ENCODE measurements at regions not wholly inside any gene's neighbourhood (a gene's known extent, or its start where the extent isn't known, plus 50 kb on each side); places are given as distances from the start of the nearest gene placed in this dataset.
A peak's percentile ranks its signal among the peaks of the same experiment; 100 is the strongest.
"Not testable (repeated sequence)": the region's sequence is repeated elsewhere in the genome, so short reads cannot be mapped to it uniquely, and the experiment has no call there.

DNA sequence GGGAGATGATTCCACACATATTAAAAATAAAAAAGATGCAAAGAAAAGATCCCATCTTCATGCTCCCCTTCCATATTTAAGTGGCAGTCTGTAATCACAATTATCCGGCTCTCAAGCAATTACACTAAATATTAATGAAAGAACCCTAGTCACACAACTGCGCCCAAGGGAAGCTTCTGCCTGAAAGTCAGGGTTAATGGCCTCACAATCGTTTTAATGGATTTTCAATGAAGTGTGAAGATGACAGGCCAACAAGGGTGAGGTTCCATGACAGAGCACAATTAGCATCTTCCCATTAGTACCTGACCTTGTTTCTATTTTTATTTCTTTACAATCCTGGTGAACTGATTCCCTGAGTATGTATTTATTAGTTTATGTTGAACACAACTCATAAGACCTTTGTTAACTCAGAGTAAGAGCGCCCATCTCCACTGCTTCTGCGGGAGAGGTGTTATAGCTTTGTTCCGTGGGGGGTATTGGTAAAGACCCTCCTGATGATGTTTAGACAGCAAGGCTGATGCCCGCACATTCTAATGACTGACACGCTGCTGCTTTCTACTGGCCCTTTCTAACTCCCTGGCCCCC is 80.9 kb downstream of the IER5 start:
- no peak for DNase-seq (ENCODE audit: extremely low spot score, insufficient read length, low read depth)
- FAIRE-seq: no peak

DNA sequence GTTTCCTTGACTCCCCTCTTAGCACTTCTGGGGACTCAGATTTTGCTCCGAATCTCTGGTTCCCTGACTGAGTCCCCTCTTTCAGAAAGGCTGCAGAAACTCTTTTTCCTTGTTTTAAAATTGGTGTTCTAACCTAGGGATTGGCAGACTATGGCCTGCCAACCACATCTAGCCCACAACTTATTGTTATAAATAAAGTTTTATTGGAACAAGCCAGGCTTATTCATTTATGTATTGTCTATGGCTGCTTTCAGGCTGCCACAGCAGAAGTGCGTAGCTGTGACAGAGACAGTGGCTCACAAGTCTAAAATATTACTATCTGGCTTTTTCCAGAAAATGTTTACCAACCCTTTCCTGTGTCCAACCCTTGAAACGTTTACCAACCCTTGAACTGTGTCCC is 81.7 kb downstream of the IER5 start:
- DNase-seq (ENCODE audit: extremely low spot score, insufficient read length, low read depth): no peak
- no peak for FAIRE-seq

DNA sequence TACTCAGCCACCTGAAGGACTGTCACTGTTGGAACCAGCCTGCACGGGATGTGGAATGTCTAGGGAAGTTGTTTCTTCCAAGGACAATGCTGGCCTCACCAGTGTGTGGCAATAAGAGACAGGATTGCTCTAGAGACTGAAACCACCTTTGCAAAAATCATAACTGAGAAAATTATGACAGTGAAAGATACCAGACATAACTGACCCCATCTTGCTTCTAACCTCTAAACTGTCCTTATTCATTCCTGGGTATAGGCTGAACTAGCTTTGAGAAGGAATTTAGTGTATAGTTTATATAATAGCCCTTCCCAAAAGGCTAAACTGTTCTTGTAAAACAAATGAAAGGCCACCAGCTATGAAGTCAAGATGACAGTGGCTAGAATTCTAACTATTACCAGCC is 83.6 kb downstream of the IER5 start:
- FAIRE-seq: no peak

DNA sequence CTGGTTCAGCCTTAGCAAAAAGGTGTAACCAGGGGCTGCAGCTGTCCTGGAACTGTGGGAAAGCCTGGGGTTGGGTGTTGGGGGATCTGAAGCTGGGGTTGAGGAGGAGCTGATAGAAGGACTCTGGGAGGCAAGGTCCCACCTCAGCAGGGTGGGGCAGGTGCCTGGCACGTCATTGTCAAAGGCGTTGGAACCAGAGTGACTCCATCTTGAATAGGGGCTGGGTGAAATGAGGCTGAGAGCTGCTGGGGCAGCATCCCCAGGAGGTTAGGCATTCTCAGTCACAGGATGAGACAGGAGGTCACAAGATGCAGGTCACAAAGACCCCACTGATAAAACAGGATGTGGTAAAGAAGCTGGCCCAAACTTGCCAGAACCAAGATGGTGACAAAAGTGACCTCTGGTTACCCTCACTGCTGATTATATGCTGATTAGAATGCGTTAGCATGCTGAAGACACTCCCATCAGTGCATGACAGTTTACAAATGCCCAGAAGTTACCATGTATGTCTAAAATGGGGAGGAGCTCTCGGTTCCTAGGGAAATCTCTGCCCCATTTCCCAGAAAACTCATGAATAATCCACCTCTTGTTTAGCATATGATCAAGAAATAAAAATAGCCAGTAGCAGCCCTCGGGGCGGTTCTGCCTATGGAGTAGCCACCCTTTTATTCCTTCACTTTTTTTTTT is 85.4 kb downstream of the IER5 start:
- FAIRE-seq: no peak
- DNase-seq (ENCODE audit: extremely low spot score, insufficient read length, low read depth): no peak

More for the DNA sequence above, 83.6 kb downstream of the IER5 start:
- no peak for DNase-seq (ENCODE audit: extremely low spot score, insufficient read length, low read depth)

DNA sequence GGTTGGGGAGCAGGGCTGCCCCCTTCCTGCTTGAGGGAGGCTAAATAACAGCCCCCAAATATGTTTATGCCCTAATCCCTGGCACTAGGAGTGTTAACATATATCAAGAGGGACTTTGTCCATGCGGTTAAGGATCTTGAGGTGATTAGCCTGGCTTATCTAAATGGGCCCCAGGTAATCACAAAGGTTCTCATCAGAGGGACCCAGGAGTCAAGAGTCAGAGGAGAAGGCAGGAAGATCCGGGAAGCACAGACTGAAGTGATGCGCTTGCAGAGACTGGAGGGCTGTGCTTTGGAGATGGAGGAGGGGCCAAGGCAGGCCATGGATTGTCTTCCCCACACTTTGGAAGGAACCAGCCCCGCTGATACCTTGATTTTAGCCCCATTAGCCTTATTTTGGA is 86.4 kb downstream of the IER5 start:
- FAIRE-seq (no peak), DNase-seq (ENCODE audit: extremely low spot score, insufficient read length, low read depth) (no peak)

DNA sequence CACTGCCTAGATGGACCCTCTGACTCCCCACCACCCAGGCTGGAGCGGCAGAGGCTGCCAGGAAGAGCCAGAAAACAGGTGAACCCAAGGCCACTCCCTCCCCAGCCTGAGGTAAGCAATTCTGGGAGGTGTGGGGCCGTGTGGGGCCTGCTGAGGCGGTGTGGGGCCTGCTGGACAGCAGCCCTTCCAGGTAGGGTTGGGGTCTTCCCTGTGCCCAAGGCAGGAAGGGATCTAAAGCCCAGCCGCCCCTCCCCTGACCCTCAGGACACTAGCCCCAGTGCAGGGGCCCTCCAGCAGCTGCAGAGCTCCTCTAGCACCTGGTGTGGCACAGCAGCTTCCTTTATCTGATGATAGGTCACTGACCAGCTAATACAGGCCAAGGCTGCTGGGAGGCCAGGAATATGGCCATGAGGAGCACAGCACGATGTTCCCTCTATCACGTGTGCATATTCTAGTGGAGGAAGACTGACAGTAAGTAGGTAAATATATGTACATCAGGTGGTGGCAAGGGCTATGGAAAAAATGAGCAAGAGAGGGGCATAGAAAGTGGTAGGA is 86.9 kb downstream of the IER5 start:
- no peak for FAIRE-seq
- DNase-seq (ENCODE audit: extremely low spot score, insufficient read length, low read depth): no peak

DNA sequence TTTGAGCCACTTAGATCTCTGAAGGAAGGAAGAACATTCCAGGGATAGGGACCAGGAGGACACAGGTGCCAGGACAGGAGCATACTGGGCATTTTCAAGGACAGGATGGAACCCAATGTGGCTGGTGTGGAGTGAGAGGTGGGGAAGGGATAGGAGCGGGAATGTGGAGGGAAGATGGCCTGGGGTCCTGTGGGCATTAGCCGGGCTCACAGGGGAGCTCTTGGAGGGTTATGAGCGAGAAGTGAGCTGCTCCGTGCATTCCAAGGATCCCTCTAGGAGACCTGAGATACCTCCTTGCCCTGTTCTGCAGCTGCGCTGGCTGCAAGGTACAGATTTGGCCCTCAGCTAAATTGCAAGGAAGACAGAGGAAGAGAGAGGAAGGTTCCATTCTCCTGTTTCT is 87.5 kb downstream of the IER5 start:
- no peak for DNase-seq (ENCODE audit: extremely low spot score, insufficient read length, low read depth)

DNA sequence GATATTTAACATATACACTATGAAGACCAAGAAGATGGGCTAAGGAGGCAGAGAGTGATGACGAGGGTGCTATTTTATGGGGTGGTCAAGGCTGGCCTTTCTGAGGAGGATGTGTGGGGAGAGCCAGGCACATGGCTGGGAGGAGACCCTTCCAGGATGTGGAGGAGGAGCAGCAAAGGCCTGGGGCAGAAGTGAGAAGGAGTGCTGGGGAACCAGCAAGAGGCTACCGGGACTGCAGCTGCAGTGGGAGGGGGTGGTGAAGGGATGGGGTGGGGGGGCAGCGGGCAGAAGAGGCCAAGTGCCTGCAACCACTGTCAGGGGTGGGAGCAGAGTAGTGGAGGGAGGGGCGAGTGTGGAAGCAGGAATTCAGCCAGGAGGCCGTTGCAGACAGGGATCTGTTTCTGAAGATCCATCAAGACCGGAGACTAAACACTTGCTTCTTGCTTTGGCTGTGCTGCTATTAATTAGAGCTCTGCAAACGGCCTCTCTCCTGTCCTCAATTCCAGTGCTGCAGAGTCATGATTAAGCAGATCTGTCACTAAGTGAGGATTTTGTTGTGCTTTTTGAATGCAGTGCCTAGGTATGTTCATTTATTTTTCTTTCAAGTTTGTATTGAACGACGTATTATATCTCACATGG is 89.9 kb downstream of the IER5 start:
- FAIRE-seq: no peak

More for the DNA sequence above, 87.5 kb downstream of the IER5 start:
- no peak for FAIRE-seq

DNA sequence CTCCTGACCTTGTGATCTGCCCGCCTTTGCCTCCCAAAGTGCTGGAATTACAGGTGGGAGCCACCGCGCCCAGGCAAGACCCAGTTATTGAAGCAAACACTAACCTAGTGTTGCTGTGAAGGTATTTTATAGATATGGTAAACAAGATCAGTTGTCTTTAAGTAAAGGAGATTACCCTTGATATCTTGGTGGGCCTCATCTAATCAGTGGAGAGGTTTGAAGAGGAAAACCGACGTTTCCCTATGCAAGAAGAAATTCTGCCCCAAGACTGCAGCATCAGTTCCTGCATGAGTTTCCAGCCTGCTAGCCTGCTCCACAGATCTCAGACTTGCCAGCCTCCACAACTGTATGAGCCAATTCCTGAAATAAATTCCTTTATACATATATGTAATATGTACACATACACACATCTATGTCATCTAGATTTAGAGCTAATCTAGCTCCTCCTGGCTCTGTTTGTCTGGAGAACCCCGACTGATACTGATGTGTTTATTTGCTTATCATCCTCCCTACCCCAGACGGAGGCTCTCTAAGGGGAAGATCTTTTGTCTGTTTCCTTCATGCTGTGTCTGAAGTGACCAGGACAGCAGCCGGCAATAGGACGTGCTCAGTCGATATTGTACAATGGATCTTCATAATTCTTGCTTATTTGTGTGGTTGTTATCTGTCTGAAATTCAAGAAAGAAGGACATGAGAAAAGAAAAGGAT is 90.9 kb downstream of the IER5 start:
- no peak for FAIRE-seq
- no peak for DNase-seq (ENCODE audit: extremely low spot score, insufficient read length, low read depth)

More for the DNA sequence above, 89.9 kb downstream of the IER5 start:
- no peak for DNase-seq (ENCODE audit: extremely low spot score, insufficient read length, low read depth)

DNA sequence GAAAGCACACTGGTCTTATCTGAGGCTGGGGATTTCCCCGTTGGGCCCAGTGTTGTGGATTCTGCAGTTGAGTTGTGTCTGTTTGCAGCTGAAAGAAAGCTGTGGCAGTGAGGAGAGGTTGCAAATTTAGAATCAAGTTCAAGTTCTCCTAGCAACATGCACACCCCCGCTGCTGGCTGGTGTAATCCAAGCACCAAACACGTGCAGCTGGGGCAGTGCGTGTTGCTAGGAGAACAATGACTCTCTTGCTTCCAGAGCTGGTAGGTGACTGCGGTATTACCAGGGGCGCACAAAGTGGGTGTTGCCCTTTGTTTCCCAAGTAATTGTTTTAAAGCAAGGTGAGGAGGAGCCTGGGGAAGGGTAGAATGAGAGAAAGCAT is 91.5 kb downstream of the IER5 start:
- DNase-seq (ENCODE audit: extremely low spot score, insufficient read length, low read depth) (no peak), FAIRE-seq (no peak)

DNA sequence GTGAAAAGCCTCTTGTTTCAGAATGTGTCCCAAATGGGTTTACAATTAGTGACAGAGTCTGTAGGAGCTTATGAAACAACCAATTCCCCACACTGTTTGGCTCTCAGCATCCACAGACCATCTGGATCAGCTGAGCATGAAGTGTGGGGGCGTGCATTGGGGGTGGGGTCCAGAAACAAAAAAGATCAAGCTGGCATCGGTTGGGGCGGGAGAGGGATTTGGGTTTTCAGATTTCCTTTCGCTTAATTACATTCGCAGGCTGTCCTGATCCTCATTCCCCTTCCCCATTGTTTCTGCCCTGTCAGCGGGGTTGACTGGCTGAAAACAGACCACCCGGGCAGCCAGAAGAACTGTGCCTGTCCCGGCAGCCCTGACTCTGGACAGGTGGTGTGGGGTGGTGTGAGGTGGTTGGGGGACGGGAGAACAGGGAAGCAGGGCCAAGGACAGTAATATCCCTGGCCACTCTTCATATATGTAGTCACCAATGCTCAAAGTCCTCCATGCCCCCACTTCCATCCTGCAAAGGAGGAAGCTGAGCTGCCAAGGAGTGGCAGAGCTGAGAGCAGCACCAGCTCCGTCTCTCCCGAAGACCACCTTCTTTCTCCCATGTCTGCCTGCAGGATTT is 92.0 kb downstream of the IER5 start:
- DNase-seq (ENCODE audit: extremely low spot score, insufficient read length, low read depth) (no peak), FAIRE-seq (no peak)

DNA sequence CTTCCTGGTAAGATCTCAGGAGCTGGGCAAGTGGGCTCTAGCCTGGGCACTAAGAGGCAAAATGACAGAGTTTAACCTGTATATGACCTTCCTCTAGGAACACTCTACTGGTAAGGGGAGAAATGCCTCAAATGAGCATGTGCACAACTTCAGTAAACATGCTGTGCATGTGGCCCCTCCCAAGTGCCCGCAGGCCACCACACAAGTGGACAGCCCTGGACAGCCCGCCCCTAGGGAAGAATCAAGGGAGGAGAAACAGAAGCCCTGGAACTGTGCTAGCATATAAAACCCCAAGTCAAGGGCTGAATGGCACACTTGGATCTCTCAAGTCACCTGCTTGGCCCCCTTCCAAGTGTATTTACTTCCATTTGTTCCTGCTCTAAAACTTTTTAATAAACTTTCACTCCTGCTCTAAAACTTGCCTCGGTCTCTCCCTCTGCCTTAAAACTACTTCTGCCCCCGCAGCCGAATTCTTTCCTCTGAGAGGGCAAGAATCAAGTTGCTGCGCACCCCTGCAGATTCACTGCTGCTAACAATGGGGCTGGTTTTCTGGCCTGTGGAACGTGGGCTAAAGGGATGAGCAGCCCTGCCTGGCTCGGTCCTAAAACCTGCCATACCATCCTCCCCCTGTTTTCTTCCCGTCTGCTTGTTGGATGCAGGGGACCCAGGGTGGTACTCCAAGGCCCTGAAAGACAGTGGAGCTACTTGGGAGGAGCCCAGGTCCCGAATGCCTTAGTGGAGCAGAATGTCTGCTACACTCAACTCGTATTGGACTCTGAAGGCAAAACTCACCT is 93.5 kb downstream of the IER5 start:
- no peak for DNase-seq (ENCODE audit: extremely low spot score, insufficient read length, low read depth)
- FAIRE-seq: no peak

DNA sequence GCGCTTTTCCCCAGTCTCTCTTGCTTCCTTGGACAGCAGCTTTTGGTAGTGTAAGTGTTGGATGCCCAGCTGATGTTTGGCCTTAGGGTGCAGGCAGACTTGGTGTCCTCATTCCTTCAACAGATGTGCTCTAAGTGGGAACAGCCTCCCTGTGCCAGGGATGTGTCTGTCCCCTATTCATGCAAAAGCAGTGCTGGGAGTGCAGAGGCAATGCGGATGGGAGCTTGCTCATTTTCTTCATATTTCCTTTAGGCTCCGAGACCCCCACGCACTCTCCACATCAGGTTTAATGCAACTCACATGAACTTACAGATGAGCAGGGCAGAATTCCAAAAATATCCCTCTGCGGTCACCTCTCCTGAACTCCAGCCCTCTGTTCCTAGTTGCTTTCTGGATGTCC is 96.1 kb downstream of the IER5 start:
- FAIRE-seq: no peak
- no peak for DNase-seq (ENCODE audit: extremely low spot score, insufficient read length, low read depth)

DNA sequence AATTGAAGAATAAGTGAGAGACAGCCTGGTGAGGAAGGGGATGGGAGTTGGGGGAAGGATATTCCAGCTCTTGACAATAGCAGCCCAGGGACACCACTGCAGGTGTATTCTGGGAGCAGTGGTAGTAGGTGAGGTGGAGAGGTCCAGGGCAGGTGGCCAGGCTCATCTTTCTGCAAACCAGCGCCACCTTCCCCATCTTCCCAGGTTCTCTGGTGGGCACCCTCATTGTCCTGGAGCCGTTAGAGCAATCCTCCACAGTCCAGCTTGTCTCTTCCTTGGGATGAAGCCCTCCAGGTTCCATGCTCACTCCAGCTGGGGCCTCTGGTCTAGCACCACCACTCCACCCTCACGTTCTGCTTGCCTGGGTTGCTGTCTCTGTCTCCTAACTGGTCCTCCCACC is 97.0 kb downstream of the IER5 start:
- DNase-seq (ENCODE audit: extremely low spot score, insufficient read length, low read depth) (no peak), FAIRE-seq (no peak)

DNA sequence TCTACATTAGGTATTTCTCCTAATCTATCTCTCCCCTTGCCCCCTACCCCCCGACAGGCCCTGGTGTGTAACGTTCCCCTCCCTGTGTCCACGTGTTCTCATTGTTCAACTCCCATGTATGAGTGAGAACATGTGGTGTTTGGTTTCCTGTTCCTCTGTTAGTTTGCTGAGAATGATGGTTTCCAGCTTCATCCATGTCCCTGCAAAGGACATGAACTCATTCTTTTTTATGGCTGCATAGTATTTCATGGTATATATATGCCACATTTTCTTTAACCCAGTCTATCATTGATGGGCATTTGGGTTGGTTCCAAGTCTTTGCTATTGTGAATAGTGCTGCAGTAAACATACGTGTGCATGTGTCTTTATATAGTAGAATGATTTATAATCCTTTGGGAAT is 97.6 kb downstream of the IER5 start:
- not testable (repeated sequence) for FAIRE-seq; DNase-seq (ENCODE audit: extremely low spot score, insufficient read length, low read depth)

DNA sequence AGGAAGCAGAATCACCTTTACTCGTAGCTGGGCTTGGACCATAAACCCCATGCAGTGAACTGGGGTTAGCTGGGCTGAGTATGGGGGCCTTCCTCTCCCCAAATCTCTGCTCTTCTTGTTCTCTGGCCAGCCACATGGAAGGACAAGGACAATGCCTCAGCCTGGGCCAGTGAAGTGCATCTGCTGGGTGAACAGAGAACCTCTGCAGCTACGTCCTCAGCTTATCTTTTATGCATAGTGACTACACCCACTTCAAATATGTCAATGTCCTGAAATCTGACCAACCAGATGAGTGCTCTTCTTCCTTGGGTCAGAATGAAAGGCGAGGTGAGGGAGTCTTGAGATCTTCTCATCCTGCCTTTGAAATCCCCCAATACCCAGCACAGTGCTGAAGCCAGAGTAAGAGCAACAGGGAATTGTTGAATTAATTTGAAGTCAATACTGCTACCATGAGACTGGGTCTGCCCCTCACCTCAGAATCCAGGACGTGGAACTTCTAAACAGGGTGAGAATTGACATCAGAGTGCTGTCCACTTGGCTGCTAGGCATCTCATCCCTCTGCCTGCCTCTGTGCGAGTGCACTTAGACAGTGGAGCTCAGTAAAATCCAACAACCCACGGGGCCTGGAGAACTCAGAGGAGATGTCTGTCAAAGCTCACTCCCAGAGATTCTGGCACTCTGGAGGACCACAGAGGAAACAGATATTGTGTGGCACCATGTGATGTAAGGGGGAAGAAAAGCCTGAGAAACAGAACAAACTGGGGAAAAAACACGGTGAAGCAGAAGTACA is 99.0 kb downstream of the IER5 start:
- no peak for FAIRE-seq

DNA sequence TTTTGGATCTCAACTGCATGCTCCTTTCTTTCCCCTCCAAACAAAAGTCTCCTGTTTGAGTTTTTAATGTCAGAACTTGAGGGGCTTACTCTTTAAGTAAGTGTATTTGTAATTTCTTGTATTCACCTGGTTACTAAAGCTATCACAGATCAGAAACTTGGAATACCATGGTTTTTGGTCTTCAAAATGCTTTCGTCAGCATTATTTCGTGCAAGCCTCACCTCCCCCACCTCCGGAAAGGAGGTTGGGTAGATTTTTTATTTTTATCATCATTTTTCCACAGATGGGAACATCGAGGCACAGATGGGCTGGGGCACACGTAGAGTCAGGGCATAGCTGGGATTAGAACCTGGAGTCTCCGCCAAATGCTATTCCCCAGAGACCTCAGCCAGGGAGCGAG is 100.7 kb downstream of the IER5 start:
- no peak for DNase-seq (ENCODE audit: extremely low spot score, insufficient read length, low read depth)
- FAIRE-seq: no peak

More for the DNA sequence above, 99.0 kb downstream of the IER5 start:
- no peak for DNase-seq (ENCODE audit: extremely low spot score, insufficient read length, low read depth)

DNA sequence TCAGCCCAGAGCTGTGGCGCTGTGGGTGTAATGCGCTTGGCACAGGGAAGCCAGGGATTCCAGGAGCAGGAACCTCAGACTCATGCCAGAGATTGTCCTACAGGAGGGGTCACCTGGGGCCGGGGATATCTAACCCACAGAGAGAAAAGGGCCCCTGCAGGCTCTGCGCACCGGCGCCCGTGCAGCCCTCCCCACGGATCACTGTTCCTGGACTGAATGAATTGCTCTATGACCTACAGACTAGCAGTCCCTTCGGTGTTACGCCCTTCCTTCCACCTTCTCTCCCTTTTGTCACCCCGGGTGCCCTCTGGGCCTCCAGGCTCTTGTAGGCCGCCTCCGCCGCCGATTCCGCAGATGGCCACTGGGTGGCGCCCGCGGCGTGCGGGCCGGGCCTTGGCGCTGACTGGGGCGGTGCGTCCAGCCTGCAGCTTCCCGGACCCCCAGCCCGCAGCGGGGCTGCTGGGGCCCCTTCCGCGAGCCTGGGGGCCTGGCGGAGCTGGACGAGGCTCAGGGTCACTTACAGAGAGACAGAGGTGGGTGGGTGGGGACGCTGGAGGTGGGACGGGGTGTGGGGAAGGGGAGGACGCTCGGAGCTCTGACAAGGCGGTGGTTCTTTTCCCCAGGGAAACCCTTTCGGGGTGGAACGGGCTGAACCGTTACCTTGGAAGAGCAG is 101.3 kb downstream of the IER5 start:
- DNase-seq (ENCODE audit: extremely low spot score, insufficient read length, low read depth) (peak; percentile 76), FAIRE-seq (no peak)

Measured in GM18507 (cell line).